ENCODE measurements at regions not wholly inside any gene's neighbourhood (a gene's known extent, or its start where the extent isn't known, plus 50 kb on each side); places are given as distances from the start of the nearest gene placed in this dataset.

GRCh38 chr1:101509370-101509769, 272.6 kb downstream of the S1PR1 start (continued):
- no peak for TF ChIP-seq SUZ12 (IDR thresholded peaks at IDR 0.05; ENCODE audit: low read length)
- TF ChIP-seq SIN3A (conservative IDR thresholded peaks at IDR 0.05 in 1 of 2, IDR thresholded peaks at IDR 0.05 in 1 of 2; ENCODE audit: low read depth in 1 of 2, low read length in 2 of 2) = no peak
